Testis (tissue), 2 donors: ENCODE measurements at regions not wholly inside any gene's neighbourhood (a gene's known extent, or its start where the extent isn't known, plus 50 kb on each side); places are given as distances from the start of the nearest gene placed in this dataset.
"Not testable (repeated sequence)": the region's sequence is repeated elsewhere in the genome, so short reads cannot be mapped to it uniquely, and the experiment has no call there.

Experiments
- POLR2A ChIP-seq: fragments of 450-650 bp; IDR thresholded peaks from one replicate; pipeline ENCODE4 v1.6.1; 2017; ENCODE audit warnings: antibody characterized with exemption, mild to moderate bottlenecking, moderate library complexity
- TF ChIP-seq, protein P1 (sequence below), 3 experiments: fragments of 450-650 bp in 2 of 3; fragments of 200-600 bp in 1 of 3; sonication (generic) in 1 of 3; IDR thresholded peaks; one replicate each; pipeline ENCODE4 v1.5.1; 2016 to 2019; ENCODE audit warnings: antibody characterized with exemption in 3 of 3, mild to moderate bottlenecking in 2 of 3, moderate library complexity in 1 of 3

DNA sequence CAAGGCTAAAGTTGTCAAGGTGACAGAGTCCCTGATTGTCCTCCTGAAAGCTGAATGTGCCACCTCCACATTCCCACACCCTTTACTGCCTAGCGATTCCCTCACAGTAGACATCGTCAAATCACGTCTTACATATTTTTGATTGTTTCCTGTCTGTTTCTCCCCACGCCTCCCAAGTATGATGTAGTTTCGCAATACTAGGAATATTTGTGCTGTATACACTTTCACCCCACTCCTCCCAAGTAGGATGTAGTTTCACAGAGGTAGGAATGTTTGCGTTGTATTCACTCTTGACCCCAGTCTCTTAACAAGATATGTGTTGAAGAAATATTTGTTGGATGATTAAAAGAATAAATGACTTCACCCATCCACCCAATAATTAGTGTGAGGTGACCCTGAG is 524.1 kb downstream of the PRIM2 start:
- TF ChIP-seq, protein P1, sequence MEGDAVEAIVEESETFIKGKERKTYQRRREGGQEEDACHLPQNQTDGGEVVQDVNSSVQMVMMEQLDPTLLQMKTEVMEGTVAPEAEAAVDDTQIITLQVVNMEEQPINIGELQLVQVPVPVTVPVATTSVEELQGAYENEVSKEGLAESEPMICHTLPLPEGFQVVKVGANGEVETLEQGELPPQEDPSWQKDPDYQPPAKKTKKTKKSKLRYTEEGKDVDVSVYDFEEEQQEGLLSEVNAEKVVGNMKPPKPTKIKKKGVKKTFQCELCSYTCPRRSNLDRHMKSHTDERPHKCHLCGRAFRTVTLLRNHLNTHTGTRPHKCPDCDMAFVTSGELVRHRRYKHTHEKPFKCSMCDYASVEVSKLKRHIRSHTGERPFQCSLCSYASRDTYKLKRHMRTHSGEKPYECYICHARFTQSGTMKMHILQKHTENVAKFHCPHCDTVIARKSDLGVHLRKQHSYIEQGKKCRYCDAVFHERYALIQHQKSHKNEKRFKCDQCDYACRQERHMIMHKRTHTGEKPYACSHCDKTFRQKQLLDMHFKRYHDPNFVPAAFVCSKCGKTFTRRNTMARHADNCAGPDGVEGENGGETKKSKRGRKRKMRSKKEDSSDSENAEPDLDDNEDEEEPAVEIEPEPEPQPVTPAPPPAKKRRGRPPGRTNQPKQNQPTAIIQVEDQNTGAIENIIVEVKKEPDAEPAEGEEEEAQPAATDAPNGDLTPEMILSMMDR (IDR thresholded peaks at IDR 0.05), result not testable (repeated sequence)
- not testable (repeated sequence) for TF ChIP-seq POLR2A
